OCI-LY3 (cell line): ENCODE measurements at regions not wholly inside any gene's neighbourhood (a gene's known extent, or its start where the extent isn't known, plus 50 kb on each side); places are given as distances from the start of the nearest gene placed in this dataset.

ENCODE experiments used
- CTCF ChIP-seq: fragments of 200-600, 300-600 bp; sonication (generic); IDR thresholded peaks from 2 replicates; pipeline ENCODE4 v1.5.1; 2014; ENCODE audit warnings: antibody characterized with exemption, low read length, low read depth
- EZH2phosphoT487 ChIP-seq: fragments of 200-600 bp; shearing (Covaris generic); IDR thresholded peaks from 2 replicates; pipeline ENCODE4 v1.6.1; 2018; ENCODE audit warnings: antibody characterized with exemption, mixed run types, low read depth

- no peak for TF ChIP-seq CTCF
- no peak for TF ChIP-seq EZH2phosphoT487
Measured at GRCh38 chr12:115457798-115458197, 773.8 kb upstream of the TBX3 start.
